OCI-LY7 (cell line): ENCODE measurements at regions not wholly inside any gene's neighbourhood (a gene's known extent, or its start where the extent isn't known, plus 50 kb on each side); places are given as distances from the start of the nearest gene placed in this dataset.

Experiments used
- BruUV-seq: library from RNA; stranded (reverse); fragments of 400-500 nt; replicated peaks from 2 replicates; lab custom pipeline; 2021; lab: Mats Ljungman, UMichigan
- CTCF ChIA-PET: fragments of 300-600 bp; sonication (Branson Sonifier 250); formaldehyde crosslinking; loops from one replicate; lab custom pipeline; 2022; ENCODE audit warnings: antibody characterized with exemption; ENCODE audit not compliant: unreplicated experiment; lab: Charles Lee
- POLR2A ChIA-PET: fragments of 300-600 bp; sonication (Branson Sonifier 250); formaldehyde crosslinking; loops from one replicate; lab custom pipeline; 2022; ENCODE audit warnings: antibody characterized with exemption; lab: Charles Lee
- DNase-seq: peaks from one replicate; pipeline ENCODE4 v3.0.0-alpha.2; 2015; ENCODE audit warnings: low spot score
- H2AFZ ChIP-seq: fragments of 200-600 bp; sonication (generic), shearing (Covaris generic); 2 replicates; pipeline ENCODE4 v1.6.1; 2014; ENCODE audit warnings: mild to moderate bottlenecking, antibody characterized with exemption, low read length, moderate library complexity
- H3K27ac ChIP-seq: fragments of 200-600 bp; sonication (generic); 2 replicates; pipeline ENCODE4 v1.5.1; 2014; ENCODE audit warnings: mixed run types, low read depth, mild to moderate bottlenecking, moderate library complexity, low read length, inconsistent platforms; ENCODE audit not compliant: poor library complexity, severe bottlenecking
- H3K36me3 ChIP-seq: fragments of 200-600 bp; sonication (generic); 2 replicates; pipeline ENCODE4 v1.6.1; 2014; ENCODE audit warnings: mild to moderate bottlenecking, antibody characterized with exemption, low read length, moderate library complexity, mixed read lengths; ENCODE audit not compliant: insufficient read depth
- H3K4me1 ChIP-seq: fragments of 200-600 bp; sonication (generic); 2 replicates; pipeline ENCODE4 v1.5.1; 2014; ENCODE audit warnings: mild to moderate bottlenecking, low read length; ENCODE audit not compliant: insufficient read depth, poor library complexity, severe bottlenecking
- H3K4me2 ChIP-seq: fragments of 200-600 bp; sonication (generic); 2 replicates; pipeline ENCODE4 v1.6.1; 2014; ENCODE audit warnings: mild to moderate bottlenecking, low read length
- H3K4me3 ChIP-seq: fragments of 200-600 bp; sonication (generic); 2 replicates; pipeline ENCODE4 v1.5.1; 2014; ENCODE audit warnings: mild to moderate bottlenecking, low read depth, low read length; ENCODE audit not compliant: poor library complexity, severe bottlenecking
- H3K79me2 ChIP-seq: fragments of 200-600 bp; sonication (generic); 2 replicates; pipeline ENCODE4 v1.6.1; 2016; ENCODE audit warnings: low read depth, mild to moderate bottlenecking, low read length, moderate library complexity, mixed read lengths; ENCODE audit not compliant: insufficient read depth
- H3K9me2 ChIP-seq: fragments of 200-600 bp; sonication (generic); 2 replicates; pipeline ENCODE4 v1.6.1; 2016; ENCODE audit warnings: mild to moderate bottlenecking, low read length, mixed read lengths; ENCODE audit not compliant: insufficient read depth
- H3K9me3 ChIP-seq: fragments of 200-600 bp; sonication (generic); 2 replicates; pipeline ENCODE4 v1.6.1; 2014; ENCODE audit warnings: mild to moderate bottlenecking, mixed run types, low read length, mixed read lengths
- H4K20me1 ChIP-seq: fragments of 200-600 bp; sonication (generic); 2 replicates; pipeline ENCODE4 v1.6.1; 2014; ENCODE audit warnings: mild to moderate bottlenecking, antibody characterized with exemption, low read length, moderate library complexity, mixed read lengths; ENCODE audit not compliant: insufficient read depth
- EZH2phosphoT487 ChIP-seq: fragments of 200-600 bp; sonication (generic); IDR thresholded peaks from 2 replicates; pipeline ENCODE4 v1.6.1; 2018; ENCODE audit warnings: low read depth, borderline replicate concordance, mild to moderate bottlenecking, mixed run types, antibody characterized with exemption, low read length, moderate library complexity, mixed read lengths
- intact Hi-C: fragments of 100-400 bp; cut with micrococcal nuclease; formaldehyde crosslinking; loops from one replicate; pipeline ENCODE4 v1.10.0; 2022; ENCODE audit not compliant: unreplicated experiment
- TF ChIP-seq, protein P1 (sequence below): fragments of 200-600 bp; sonication (generic); conservative IDR thresholded peaks from 2 replicates; pipeline ENCODE4 v1.5.1; 2014; ENCODE audit warnings: mild to moderate bottlenecking, antibody characterized with exemption, low read length, moderate library complexity, mixed read lengths

DNA sequence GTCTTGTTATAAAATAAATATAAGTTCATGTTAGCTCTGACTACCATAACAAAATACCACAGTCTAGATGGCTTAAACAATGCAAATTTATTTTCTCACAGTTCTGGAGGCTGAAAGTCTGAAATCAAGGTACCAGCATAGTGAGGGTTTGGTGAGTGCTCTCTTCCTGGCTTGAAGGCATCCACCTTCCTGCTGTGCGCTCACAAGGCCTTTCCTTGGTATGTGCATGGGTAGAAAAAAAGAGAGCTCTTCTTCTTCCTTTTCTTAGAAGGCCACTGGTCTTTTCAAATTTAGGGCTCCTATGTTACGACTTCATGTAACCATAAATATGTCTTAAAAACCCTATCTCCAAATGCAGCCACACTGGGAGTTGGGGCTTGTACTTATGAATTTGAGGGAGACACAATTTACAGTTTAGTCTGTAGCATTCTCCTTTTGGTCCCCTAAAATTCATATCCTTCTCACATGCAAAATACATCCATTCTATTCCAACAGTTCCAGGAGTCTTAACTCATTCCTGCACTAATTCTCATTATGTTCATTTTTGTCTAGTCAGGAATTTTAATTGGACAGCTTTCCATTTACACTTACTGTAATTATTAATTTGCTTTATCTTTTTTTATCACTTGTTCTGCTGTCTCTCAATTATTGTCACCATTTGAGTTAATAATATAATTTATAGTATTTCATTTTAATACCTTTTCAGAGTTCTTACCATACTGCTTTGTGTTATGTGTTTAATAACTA is 381.9 kb upstream of the EPHA7 start:
- no peak for DNase-seq
- Histone ChIP-seq H3K4me2 (no peak overlapping the region), H2AFZ (no peak overlapping the region), H3K36me3 (no peaks in the 10 kb centered on the region), H3K4me3 (no peak overlapping the region), H3K79me2 (no peaks in the 10 kb centered on the region), H4K20me1 (no peaks in the 10 kb centered on the region), H3K4me1 (no peaks in the 10 kb centered on the region), H3K27ac (no peak overlapping the region), H3K9me2 (no peaks in the 10 kb centered on the region), H3K9me3 (no peaks in the 10 kb centered on the region)
- no peak for TF ChIP-seq EZH2phosphoT487
- TF ChIP-seq, protein P1, sequence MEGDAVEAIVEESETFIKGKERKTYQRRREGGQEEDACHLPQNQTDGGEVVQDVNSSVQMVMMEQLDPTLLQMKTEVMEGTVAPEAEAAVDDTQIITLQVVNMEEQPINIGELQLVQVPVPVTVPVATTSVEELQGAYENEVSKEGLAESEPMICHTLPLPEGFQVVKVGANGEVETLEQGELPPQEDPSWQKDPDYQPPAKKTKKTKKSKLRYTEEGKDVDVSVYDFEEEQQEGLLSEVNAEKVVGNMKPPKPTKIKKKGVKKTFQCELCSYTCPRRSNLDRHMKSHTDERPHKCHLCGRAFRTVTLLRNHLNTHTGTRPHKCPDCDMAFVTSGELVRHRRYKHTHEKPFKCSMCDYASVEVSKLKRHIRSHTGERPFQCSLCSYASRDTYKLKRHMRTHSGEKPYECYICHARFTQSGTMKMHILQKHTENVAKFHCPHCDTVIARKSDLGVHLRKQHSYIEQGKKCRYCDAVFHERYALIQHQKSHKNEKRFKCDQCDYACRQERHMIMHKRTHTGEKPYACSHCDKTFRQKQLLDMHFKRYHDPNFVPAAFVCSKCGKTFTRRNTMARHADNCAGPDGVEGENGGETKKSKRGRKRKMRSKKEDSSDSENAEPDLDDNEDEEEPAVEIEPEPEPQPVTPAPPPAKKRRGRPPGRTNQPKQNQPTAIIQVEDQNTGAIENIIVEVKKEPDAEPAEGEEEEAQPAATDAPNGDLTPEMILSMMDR: no peak
- POLR2A ChIA-PET: no interaction called here
- CTCF ChIA-PET: no interaction called here
- intact Hi-C loops: no loop called here
- BruUV-seq: no TSS peak

DNA sequence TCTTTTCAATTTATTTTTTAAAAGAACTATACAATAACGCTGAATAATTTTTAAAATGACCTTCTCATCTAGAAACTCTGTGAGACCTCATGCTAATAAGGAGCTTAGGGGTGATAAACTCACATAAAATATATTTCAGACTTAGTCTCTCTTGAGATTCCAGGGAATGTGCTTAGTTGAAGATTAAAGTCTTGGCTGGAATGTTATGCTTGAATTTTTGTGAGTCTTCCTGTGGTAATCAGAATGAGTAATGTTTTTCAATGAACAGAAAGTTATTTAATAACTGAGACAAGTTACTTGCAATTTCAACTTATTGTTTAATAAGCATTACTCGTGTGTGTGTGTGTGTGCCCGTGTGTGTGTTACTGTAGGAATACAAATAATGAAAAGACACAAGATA is 379.9 kb upstream of the EPHA7 start:
- CTCF ChIA-PET: no interaction called here

DNA sequence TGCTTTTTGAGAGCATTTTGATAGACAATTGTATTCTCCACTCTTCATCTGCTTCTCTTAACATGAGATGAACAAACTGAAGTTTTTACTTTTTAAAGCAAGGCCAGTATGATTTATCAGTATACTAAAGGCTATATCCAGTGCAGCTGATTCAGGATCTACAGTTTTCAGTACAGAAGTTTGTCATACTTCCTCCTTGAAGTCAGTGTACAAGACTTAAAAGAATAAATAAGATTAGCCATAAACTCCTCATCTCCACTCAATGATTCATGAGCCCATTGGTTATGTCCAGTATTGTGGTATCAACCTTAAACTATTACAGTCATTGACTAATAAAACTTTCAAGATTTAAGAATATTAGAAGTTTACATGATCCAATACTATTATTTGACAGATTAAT is 374.8 kb upstream of the EPHA7 start:
- no peaks in the 10 kb centered on the region for H4K20me1 ChIP-seq
- H3K4me3 ChIP-seq: no peak overlapping the region
- BruUV-seq: no TSS peak
- H3K4me2 ChIP-seq: no peak overlapping the region
- H3K27ac ChIP-seq: no peak overlapping the region
- no peaks in the 10 kb centered on the region for H3K36me3 ChIP-seq
- no peaks in the 10 kb centered on the region for H3K9me3 ChIP-seq
- no peak for TF ChIP-seq EZH2phosphoT487
- TF ChIP-seq, protein P1: no peak
- H3K4me1 ChIP-seq: no peaks in the 10 kb centered on the region
- intact Hi-C loops: no loop called here
- DNase-seq: no peak
- ChIA-PET CTCF (no interaction called here), POLR2A (interaction anchor here (0.7 kb wide), 1 partner anchor 17 kb away, joined by 3 read pairs; no protein-coding TSS in a partner anchor)
- no peak overlapping the region for H2AFZ ChIP-seq
- H3K9me2 ChIP-seq: no peaks in the 10 kb centered on the region
- H3K79me2 ChIP-seq: no peaks in the 10 kb centered on the region

More for the DNA sequence above, 379.9 kb upstream of the EPHA7 start:
- Histone ChIP-seq H2AFZ (no peak overlapping the region), H3K79me2 (no peaks in the 10 kb centered on the region), H3K27ac (no peak overlapping the region), H3K4me3 (no peak overlapping the region), H3K36me3 (no peaks in the 10 kb centered on the region), H3K4me1 (no peaks in the 10 kb centered on the region), H3K9me3 (no peaks in the 10 kb centered on the region), H3K4me2 (no peak overlapping the region), H3K9me2 (no peaks in the 10 kb centered on the region), H4K20me1 (no peaks in the 10 kb centered on the region)
- POLR2A ChIA-PET: no interaction called here
- intact Hi-C loops: no loop called here
- TF ChIP-seq EZH2phosphoT487: no peak
- TF ChIP-seq, protein P1: no peak
- no peak for DNase-seq
- no TSS peak for BruUV-seq
